DOHH2 (cell line): ENCODE measurements at regions not wholly inside any gene's neighbourhood (a gene's known extent, or its start where the extent isn't known, plus 50 kb on each side); places are given as distances from the start of the nearest gene placed in this dataset.
A peak's percentile ranks its signal among the peaks of the same experiment; 100 is the strongest.

ENCODE experiments used
- EZH2phosphoT487 ChIP-seq: fragments of 200-600 bp; sonication (generic); IDR thresholded peaks from 2 replicates; pipeline ENCODE4 v1.6.1; 2017; ENCODE audit warnings: borderline replicate concordance, mild to moderate bottlenecking, antibody characterized with exemption, low read length, moderate library complexity, mixed read lengths
- TF ChIP-seq, protein P1 (sequence below): fragments of 200-600 bp; sonication (generic); IDR thresholded peaks from one replicate; pipeline ENCODE4 v1.5.1; 2014; ENCODE audit warnings: antibody characterized with exemption, mild to moderate bottlenecking, low read depth, low read length; ENCODE audit not compliant: poor library complexity, severe bottlenecking

DNA sequence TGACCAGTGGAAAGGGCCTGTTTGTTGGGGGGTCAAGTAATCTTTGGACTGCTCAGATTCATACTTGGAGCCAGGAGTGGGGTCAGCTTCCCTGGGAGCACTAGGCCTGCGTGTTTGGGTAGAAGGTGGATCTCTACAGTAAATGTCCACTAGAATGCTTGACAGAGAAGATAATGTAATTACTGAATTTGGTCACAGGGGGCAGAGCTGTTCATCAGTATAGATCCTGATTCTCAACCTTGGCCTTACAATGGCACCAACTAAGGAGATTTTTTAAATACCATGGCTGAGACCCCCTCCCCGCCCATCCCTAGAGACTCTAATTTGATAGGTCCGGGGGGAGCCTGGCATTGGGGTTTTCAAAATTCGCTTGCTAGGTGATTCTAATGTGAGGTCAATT, 217.5 kb upstream of the PLXNA2 start:
- TF ChIP-seq, protein P1, sequence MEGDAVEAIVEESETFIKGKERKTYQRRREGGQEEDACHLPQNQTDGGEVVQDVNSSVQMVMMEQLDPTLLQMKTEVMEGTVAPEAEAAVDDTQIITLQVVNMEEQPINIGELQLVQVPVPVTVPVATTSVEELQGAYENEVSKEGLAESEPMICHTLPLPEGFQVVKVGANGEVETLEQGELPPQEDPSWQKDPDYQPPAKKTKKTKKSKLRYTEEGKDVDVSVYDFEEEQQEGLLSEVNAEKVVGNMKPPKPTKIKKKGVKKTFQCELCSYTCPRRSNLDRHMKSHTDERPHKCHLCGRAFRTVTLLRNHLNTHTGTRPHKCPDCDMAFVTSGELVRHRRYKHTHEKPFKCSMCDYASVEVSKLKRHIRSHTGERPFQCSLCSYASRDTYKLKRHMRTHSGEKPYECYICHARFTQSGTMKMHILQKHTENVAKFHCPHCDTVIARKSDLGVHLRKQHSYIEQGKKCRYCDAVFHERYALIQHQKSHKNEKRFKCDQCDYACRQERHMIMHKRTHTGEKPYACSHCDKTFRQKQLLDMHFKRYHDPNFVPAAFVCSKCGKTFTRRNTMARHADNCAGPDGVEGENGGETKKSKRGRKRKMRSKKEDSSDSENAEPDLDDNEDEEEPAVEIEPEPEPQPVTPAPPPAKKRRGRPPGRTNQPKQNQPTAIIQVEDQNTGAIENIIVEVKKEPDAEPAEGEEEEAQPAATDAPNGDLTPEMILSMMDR = peak; percentile 52
- no peak for TF ChIP-seq EZH2phosphoT487
